ENCODE measurements at regions not wholly inside any gene's neighbourhood (a gene's known extent, or its start where the extent isn't known, plus 50 kb on each side); places are given as distances from the start of the nearest gene placed in this dataset.

- no peak for DNase-seq (ENCODE audit: low spot score)
- in situ Hi-C loops (cut with MboI; ENCODE audit: low pct_unique_long_range_greater_than_20kb, low sequenced_read_pairs, unreplicated experiment) = no loop called here
- no peak for TF ChIP-seq CTCF (IDR thresholded peaks at IDR 0.05; ENCODE audit: extremely low read depth, insufficient read depth, missing control alignments)
These were observed 617.0 kb upstream of the ROBO1 start for GRCh38 chr3:80384811-80385210.

GRCh38 chr3:80374423-80374822 is 606.6 kb upstream of the ROBO1 start:
- in situ Hi-C loops (cut with MboI; ENCODE audit: low pct_unique_long_range_greater_than_20kb, low sequenced_read_pairs, unreplicated experiment) = no loop called here
- DNase-seq (ENCODE audit: low spot score) = no peak
- TF ChIP-seq CTCF (IDR thresholded peaks at IDR 0.05; ENCODE audit: extremely low read depth, insufficient read depth, missing control alignments) = no peak

GRCh38 chr3:80368616-80369015 is 600.8 kb upstream of the ROBO1 start:
- no peak for TF ChIP-seq CTCF (IDR thresholded peaks at IDR 0.05; ENCODE audit: extremely low read depth, insufficient read depth, missing control alignments)
- DNase-seq (ENCODE audit: low spot score) = no peak
- in situ Hi-C loops (cut with MboI; ENCODE audit: low pct_unique_long_range_greater_than_20kb, low sequenced_read_pairs, unreplicated experiment) = no loop called here

GRCh38 chr3:80366808-80367548 is 599.2 kb upstream of the ROBO1 start:
- no peak for DNase-seq (ENCODE audit: low spot score)
- no peak for TF ChIP-seq CTCF (IDR thresholded peaks at IDR 0.05; ENCODE audit: extremely low read depth, insufficient read depth, missing control alignments)
- in situ Hi-C loops (cut with MboI; ENCODE audit: low pct_unique_long_range_greater_than_20kb, low sequenced_read_pairs, unreplicated experiment) = no loop called here

GRCh38 chr3:80357761-80358160 is 590.0 kb upstream of the ROBO1 start:
- no peak for TF ChIP-seq CTCF (IDR thresholded peaks at IDR 0.05; ENCODE audit: extremely low read depth, insufficient read depth, missing control alignments)
- DNase-seq (ENCODE audit: low spot score) = no peak
- in situ Hi-C loops (cut with MboI; ENCODE audit: low pct_unique_long_range_greater_than_20kb, low sequenced_read_pairs, unreplicated experiment) = no loop called here

GRCh38 chr3:80355144-80355543 is 587.3 kb upstream of the ROBO1 start:
- in situ Hi-C loops (cut with MboI; ENCODE audit: low pct_unique_long_range_greater_than_20kb, low sequenced_read_pairs, unreplicated experiment) = no loop called here
- TF ChIP-seq CTCF (IDR thresholded peaks at IDR 0.05; ENCODE audit: extremely low read depth, insufficient read depth, missing control alignments) = no peak
- DNase-seq (ENCODE audit: low spot score) = no peak
